ENCODE measurements at regions not wholly inside any gene's neighbourhood (a gene's known extent, or its start where the extent isn't known, plus 50 kb on each side); places are given as distances from the start of the nearest gene placed in this dataset.
"Not testable (repeated sequence)": the region's sequence is repeated elsewhere in the genome, so short reads cannot be mapped to it uniquely, and the experiment has no call there.

DNA sequence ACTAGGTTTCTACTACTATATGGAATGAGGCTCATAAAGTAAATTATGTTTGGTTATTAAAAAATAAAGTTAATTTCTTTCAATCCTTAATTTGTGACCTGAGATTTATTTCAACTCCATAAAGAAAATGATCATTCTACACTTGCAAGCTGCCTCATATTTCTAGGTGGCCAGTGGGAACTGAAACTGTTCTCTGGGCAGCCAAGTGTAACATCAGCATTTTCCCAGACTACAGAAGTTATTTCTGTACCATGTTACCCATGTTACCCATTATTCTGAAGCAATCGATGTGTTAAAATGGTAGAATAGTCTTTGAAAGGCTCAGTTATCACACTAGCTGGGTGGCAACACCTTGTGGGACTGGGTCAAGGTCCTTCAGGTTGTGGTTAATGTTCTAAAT lies 139.3 kb upstream of the FBXO11 start:
- DNase-seq, result peak; percentile 18 to 36 (median 34)

DNA sequence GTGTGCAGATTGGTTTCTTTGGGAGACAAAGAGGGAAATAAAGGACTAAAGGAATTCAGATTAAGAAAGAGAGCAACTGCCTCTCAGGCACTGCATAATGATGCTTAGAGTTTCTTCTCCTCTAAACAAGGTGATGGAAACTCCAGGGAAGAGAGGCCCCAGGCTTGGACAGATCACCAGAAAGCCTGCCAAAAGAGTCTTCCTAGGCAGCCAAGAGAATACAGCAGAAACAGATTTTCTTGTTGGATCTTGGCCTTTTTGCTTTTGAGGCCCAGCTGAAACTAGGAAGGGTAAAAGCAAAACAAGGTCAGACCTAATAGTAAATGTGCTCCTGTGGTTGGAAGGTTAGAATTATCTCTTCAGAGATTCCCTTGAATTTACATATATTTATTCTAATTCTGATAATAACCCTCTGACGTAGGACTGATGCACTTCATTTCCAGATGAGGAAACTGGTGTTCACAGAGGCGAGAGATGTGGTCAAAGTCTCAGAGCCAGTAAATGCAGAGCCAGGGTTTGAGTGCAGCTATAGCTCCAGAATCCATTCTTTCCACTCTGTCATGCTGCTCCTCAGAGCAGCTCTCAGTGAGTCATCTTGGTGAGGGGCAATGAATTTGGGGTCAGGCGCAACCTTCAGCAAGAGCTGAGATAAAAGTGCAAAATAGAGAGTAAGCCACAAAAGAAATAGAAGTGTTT lies 142.3 kb upstream of the FBXO11 start:
- DNase-seq, result no peak

DNA sequence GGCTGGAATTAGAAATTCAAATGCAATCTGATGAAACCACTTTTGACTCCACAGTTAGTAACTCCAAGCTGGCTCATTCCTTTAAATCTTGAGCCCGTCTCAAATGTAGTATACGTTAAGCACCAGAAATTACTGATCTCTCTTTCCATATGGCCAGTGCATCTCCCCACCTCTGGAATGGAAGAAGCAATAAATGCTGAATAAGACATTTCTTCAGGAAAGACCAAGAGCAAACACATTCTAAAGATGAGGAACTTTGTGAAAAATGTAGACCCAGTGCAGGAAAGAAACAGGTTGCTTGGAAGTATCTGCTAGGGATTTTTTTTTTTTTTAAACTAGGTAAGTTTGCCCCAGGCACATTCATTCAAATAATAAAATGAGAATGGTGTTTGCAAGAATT lies 143.1 kb upstream of the FBXO11 start:
- no peak for DNase-seq

DNA sequence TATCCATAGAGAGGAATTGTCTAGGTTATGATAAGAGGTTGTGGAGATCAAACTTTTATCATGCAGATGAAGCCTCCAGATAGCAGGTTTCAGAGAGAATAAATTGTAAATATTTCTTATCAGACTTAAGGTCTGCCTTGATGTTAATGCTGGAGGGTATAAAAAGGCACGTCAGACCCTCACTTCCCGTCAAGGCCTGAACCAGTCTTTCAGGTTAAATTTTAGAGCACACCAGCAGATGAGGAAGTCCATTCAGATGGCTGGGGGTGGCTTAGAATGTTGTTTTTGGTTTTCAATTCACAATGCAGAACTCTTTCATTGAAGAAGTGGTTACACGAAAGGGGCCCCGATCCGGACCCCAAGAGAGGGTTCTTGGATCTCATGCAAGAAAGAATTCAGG lies 144.4 kb upstream of the FBXO11 start:
- DNase-seq, result no peak

DNA sequence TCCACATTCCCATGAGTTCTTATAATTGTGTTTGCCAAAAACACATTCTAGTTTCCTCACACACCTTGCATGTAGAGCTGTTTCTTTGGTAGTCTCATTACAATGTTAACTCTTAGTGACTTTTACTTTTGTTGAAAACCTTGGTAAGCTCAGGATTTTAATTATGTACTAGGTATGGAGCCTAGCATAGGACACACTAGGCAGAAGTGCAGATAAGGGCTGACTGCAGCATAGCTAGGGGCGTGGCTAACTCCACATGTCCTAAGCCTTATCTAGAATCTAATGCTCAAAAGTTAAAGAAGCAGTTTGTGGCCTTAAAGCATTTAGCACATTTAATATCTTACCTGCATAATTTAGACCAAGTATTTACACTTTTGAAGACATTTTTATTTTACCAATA lies 153.7 kb upstream of the FBXO11 start:
- no peak for DNase-seq

DNA sequence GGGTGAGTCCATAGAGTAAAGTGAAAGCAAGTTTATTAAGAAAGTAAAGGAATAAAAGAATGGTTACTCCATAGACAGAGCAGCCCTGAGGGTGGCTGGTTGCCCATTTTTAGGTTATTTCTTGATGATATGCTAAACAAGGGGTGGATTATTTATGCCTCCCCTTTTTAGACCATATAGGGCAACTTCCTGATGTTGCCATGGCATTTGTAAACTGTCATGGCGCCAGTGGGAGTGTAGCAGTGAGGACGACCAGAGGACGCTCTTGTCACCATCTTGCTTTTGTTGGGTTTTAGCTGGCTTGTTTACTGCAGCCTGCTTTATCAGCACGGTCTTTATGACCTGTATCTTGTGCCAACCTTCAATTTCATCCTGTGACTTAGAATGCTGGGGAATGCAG lies 155.4 kb upstream of the FBXO11 start:
- not testable (repeated sequence) for DNase-seq

DNA sequence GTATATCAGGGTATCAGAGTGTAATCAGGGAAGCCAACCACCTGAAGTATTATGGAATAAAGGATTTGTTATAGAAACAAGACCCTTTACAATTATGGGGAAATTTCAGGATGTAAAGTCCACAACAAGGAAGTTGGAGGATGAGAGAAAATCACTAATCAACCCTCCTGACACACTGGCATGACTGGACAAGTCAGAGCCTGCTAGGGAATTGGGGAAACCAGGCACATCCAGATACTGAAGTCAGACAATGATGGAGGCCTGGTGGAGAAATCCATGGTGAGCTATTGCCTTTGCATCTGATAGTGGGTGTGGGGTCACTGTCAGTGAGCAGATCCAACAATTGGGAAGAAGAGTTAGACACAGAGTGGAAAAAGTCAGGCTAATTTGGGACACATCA lies 158.8 kb upstream of the FBXO11 start:
- DNase-seq, result no peak

DNA sequence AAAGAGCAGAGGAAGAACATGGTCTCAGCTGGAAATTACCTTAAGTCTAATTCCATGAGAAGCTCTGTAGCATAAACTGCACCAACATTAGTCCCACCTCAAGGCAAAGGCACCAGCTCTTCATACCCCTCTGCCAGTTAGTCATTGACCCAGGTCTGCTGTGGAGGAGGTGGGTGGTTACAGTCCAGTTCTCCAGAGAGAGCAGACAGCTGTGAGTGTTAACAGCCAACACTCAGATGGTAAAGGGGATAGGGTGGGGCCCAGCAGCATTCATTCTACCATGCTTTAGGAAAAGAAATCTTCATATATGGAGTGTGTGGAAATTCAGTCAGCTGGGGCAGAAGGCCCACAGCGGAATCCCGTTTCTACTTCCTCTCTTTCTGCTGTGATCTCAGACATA lies 159.7 kb upstream of the FBXO11 start:
- DNase-seq, result no peak

DNA sequence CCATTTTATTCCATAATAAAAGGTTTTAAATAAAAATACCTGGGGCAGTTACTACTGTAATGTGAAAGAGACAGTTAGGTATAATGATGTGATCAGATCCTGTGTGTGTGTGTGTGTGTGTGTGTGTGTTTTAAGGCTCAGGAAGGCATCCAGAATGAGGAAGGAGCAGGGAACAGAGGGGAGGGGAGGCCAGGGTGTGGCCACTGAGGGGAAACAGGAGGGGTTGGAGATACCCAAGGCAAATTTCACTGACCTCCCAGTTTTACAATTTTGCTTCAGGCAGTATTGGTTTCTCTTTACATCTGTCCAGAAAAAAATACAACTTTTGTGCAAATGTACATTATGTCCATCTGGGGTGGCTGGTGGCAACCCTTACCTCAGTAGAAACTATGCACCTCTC lies 163.5 kb upstream of the FBXO11 start:
- peak in 1 of 3 donors; percentile 8 for DNase-seq

DNA sequence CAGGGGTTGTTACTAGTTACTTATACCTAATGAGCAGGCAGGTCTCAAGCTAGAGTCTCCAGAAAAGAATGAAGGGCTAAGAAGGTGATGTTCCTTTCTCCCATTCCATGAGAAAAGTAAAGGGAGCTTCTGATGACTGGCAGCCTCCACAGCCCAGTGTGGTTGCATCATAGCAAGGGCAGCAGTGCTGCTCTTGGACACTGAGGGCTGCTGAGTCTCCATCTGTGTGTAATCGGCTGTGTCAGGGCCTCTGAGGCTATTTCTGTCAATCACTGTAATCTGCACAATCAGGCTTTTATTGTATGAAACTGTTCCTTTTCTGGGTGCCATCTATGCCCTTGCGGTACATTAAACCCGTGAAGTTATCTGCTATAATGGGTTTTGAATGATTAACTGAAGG lies 164.1 kb upstream of the FBXO11 start:
- peak in 1 of 3 donors; percentile 5 for DNase-seq

DNA sequence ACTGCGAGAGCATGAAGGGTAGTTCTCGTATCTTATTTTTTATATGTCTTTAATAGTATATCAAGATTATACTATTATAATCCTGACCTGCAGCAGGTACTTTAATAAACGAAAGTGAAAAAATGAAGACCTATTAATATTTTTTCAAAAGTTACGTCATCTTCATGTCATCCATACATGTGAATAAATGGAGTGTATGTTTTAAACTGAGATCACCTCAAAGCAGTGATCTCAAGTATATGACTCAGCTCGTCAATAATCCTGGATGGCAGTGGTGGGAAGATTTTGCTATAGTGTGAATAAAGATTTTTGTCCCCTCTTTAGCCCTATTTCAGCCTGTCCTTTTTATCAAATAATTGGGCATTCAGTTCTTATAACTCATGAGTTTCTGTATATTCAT lies 166.3 kb upstream of the FBXO11 start:
- no peak for DNase-seq

DNA sequence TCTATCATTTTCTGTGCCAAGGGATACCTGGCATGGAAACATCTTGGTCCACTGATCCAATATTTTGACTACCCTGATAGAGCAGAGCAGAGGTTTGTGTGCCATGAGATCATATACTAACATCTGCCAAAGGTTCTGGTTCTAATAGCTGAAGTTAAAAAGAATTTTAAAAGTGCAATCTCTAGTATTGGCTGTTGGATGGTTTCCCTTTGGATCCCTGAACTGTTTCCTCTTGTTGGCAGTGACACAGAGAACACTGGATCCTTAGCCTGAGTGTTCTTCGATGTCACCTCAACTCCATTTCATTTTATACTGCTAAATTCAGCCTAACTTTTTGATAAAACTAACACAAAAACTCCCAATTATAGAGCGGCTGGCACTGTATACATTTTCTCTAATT lies 169.3 kb upstream of the FBXO11 start:
- no peak for DNase-seq

DNA sequence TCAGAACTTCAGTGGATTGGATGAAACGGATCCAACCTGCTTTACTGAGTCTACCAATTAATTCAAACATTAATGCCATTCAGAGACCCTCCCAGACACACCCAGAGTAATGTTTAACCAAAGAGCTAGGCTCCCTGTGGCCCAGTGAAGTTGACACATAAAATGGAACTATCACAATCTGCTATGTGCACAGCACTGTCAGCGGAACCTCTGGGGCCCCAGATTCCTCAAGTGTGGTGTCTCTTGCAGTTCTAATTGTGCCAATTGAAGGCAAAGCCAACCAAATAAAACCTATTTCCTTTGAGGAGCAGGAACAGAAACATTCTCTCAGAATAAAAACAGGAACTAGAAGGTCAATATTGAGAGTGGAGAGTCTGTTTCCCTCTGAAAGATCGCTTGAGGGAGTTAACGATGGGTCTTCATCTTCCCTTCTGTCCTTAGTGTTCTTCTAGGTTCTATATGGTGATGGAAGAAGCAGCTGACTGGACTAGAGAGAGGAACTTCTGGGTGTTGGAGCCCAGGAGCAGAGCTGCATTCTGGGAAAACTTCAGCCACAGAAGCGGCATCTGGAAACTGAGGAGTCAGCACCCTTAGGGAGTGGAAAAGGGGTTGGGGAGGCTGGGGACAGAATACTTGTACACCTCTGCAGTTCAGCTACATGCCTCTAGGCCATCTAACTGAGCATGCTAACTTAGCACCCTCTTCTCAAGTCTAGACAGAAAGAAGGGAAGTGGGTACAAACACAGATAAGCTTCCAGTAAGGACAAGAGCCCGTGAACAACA lies 174.4 kb upstream of the FBXO11 start:
- DNase-seq, result peak; percentile 29 to 42 (median 41)

DNA sequence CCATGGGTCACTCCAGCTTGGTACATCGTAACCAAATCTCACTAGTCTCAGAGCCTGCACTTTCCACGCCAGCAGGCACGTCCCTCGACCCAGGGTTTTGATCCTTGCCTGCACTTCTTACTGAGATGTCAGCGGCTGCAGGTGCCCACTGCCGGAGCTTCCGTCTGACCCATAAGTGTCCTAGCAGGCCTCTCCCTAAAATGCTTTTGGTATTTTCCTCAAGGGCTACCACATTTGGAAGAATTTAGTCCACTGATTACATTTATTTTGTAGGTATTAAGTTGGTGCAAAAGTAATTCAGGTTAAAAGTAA lies 175.0 kb upstream of the FBXO11 start:
- no peak for DNase-seq

DNA sequence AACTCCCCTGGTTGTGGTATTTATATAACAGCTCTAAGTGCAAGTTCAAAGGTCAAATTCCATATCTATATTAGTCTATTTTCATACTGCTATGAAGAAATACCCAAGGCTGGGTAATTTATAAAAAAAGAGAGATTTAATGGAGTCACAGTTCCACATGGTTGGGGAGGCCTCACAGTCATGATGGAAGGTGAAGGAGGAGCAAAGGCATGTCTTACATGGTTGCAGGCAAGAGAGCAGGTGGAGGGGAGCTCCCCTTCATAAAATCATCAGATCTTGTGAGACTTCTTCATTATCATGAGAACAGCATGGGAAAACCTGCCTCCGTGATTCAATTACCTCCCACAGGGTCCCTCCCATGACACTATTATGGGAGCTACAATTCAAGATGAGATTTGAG lies 179.6 kb upstream of the FBXO11 start:
- DNase-seq, result no peak

DNA sequence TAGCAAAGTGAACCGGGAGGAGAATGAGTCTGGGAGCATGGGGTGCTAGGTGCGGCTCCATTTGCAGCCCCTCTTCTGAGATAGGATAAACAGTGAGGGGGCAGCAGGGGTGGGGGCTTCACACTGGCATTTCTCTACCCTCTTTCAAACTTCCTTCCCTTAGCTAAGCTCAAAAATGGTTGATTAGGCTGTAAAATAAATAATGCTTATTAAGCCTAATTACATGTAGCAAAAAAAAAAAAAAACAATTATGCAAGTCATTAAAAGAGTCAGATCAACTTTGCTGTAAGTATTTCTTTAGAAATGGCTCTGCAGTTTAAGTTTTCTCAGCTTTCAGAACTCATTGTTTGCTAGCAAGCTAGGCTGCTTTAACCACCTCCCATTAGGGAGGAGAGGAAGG lies 182.7 kb upstream of the FBXO11 start:
- DNase-seq, result no peak

DNA sequence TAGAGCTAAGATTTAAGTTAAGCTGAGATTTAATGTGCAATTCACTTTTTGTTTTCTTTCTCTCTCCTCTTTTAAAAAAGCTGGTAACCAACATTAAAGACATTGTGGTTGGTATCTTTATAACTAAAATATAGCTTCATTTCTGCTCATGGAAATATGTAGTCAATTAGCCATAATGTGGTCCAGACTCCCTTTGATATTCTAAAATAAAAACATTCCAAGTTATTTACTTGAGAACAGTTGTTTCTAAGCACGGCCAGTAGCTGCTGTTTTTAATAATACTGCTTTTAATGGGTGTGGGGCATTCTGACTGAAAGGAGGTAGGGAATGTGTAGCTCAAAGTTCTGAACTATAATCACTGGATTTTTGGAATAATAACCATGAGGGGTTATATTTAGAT lies 183.3 kb upstream of the FBXO11 start:
- no peak for DNase-seq

DNA sequence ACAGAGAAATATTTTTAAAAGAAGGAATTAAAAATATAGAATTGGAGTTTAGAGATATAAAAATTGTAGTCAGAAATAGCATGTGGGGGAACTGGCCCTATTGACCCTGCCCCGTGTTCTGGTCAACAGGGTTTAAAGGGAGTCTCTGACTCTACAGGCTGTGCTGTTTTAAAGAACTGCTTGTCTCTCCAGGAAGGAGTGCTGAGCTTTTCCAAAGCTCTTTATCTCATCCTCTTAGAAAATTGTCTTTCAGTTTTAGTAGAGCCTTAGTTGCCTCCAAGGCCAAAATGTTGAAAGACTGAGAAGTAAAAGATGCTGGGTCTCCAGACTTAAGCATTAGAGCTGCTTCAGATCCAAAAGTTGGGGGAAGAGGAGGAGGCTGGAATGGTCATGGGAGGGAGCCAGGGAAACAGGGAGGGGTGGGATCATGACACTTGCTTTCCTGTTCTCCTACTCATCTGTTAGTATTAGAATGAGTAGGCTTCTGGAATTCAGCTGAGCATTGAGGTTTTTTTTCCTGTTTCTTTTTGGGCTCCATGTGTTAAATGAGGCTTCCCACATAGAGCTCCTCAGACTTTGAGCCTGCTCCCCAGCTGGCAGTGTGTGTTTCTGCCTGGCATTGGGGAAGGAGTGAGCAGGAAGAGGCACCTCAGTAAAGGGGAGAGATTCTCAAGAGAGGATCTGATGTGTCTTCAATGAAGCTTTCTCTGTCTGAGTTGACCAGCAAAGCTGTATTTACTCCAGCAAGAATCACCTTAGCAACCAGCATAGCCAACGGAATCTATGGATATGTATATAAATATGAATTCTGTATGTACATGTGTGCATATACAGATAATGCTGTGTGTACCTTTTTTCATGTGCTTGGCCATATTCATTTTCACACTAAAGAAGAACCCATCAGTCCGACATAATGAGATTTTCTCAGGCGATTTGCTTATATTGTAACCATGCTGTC lies 186.8 kb upstream of the FBXO11 start:
- DNase-seq, result no peak

DNA sequence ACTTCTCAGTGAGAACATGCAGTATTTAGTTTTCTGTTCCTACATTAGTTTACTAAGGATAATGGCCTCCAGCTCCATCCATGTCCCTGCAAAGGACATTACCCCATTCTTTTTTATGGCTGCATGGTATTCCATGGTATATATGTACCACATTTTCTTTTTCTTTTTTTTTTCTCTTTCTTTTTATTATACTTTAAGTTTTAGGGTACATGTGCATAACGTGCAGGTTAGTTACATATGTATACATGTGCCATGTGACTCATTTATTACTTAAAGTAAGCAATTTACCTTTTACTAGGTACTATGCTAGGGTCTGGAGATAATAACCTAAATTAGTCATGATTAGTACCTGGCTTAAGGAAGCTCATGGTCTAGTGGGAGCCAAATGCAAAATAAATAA lies 190.5 kb upstream of the FBXO11 start:
- not testable (repeated sequence) for DNase-seq

DNA sequence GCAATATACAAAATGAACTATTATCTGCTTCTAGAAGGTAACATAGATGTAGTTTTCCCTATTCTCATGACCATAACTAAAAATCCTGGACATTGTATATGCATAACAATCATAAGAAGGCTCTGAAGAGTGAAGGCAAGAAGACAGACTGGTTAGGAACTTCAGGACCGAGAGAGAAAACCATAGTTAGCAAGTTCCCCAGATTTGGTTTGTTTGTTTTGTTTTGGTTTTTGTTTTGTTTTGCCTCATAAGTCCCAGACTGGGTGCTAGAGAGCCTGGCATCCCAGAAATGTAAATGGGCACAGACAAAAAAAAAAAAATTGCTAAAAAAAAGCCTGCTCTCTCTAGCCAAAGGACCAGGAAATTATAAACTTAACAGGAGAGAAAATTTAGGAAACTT lies 192.2 kb upstream of the FBXO11 start:
- no peak for DNase-seq

DNA sequence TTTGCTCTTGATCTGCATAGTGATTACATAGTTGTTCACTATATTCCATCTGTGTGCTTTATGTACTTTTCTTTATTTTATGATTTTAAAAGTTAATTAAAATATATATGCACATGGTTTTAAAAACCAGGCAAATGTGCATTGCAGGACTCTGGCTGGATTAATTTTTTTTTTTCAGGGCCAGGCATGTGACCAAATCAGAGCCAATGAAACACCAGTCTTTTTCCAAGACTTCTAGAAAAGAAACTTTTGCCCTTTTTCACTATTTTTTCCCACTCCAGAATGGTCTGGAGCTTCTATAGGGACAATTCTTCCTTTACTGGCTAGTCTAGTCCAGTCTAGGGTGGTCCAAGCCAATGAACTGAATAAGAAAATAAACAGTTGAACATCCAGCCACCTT lies 198.1 kb upstream of the FBXO11 start:
- no peak for DNase-seq

DNA sequence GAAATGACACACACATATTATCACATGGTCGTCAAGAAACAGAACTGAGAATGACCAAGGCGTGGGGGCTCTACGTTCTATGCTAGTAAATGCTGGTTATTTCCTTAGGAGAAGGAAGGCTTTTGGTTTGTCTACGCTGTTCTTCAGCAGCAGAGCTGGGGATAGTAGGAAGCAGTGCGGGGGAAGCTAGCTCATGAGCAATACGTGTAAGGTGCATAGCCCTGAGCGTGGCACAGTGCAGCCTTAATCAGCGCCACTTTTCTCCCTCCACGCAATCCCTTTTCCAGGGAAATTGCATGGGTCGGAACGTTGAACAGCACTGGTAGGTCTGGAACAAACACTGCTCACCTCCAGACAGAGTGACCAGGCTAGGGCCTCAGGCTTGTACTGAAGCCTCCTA lies 199.6 kb upstream of the FBXO11 start:
- DNase-seq, result peak; percentile 45 to 56 (median 52)

DNA sequence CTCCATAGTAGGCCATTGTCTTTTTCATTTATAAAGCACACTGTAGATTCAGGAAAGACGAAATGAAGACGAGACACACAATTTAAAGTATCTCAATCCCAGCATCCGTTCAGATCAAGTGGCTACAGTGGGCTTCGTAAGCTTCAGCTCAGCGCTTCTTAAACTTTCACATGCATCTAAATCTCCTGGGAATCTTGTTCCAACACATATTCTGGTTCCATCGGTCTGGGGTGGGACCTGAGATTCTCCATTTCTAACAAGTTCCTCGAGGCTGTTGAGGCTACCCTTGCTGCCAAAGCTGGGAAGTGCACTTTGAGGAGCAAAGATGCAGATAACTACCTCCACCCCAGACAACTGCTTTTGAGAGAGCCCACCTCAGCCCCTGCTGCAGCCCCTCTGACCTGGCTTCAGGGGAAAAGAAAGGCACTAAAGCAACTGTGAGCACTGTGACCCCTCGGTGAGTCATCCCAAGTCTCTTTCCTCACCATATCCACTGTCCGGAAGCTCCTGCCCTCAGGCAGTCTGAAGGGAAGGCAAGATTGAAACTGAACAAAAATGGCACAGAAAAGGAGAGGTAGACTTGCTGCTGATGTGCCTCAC lies 201.1 kb upstream of the FBXO11 start:
- DNase-seq, result peak; percentile 65 to 77 (median 66)
